ENCODE measurements at regions not wholly inside any gene's neighbourhood (a gene's known extent, or its start where the extent isn't known, plus 50 kb on each side); places are given as distances from the start of the nearest gene placed in this dataset.

- no peak for TF ChIP-seq CTCF (IDR thresholded peaks at IDR 0.05)
- TF ChIP-seq EP300 (IDR thresholded peaks at IDR 0.05), result no peak
Observed at GRCh38 chr1:239931341-239931740, 160.3 kb upstream of the FMN2 start.

Data from ovary (tissue), 3 donors.